ENCODE measurements at regions not wholly inside any gene's neighbourhood (a gene's known extent, or its start where the extent isn't known, plus 50 kb on each side); places are given as distances from the start of the nearest gene placed in this dataset.
"Not testable (repeated sequence)": the region's sequence is repeated elsewhere in the genome, so short reads cannot be mapped to it uniquely, and the experiment has no call there.

DNA sequence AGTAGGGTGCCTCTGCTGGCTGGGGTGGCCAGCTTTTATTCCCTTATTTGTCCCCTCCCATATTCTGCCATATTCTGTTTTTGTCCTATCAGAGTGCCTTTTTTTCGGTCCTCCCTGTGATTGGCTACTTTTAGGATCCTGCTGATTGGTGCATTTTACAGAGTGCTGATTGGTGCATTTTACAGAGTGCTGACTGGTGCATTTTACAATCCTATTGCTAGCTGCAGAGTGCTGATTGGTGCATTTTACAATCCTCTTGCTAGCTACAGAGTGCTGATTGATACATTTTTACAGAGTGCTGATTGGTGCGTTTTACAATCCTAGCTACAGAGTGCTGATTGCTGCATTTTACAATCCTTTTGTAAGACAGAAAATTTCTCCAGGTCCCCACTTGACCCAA, 126.3 kb upstream of the UXS1 start:
- TF ChIP-seq, protein P1, sequence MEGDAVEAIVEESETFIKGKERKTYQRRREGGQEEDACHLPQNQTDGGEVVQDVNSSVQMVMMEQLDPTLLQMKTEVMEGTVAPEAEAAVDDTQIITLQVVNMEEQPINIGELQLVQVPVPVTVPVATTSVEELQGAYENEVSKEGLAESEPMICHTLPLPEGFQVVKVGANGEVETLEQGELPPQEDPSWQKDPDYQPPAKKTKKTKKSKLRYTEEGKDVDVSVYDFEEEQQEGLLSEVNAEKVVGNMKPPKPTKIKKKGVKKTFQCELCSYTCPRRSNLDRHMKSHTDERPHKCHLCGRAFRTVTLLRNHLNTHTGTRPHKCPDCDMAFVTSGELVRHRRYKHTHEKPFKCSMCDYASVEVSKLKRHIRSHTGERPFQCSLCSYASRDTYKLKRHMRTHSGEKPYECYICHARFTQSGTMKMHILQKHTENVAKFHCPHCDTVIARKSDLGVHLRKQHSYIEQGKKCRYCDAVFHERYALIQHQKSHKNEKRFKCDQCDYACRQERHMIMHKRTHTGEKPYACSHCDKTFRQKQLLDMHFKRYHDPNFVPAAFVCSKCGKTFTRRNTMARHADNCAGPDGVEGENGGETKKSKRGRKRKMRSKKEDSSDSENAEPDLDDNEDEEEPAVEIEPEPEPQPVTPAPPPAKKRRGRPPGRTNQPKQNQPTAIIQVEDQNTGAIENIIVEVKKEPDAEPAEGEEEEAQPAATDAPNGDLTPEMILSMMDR (IDR thresholded peaks at IDR 0.05), result not testable (repeated sequence)
- TF ChIP-seq POLR2A (IDR thresholded peaks at IDR 0.05), result not testable (repeated sequence)

Data from prostate gland (tissue), 2 donors.